ENCODE measurements at regions not wholly inside any gene's neighbourhood (a gene's known extent, or its start where the extent isn't known, plus 50 kb on each side); places are given as distances from the start of the nearest gene placed in this dataset.

GRCh38 chr11:8766043-8766987 is 83.7 kb downstream of the RPL27A start:
- TF ChIP-seq CTCF (IDR thresholded peaks at IDR 0.05) (no peak), POLR2A (IDR thresholded peaks at IDR 0.05) (no peak)

Data from right lobe of liver (tissue), 4 donors.